ENCODE measurements at regions not wholly inside any gene's neighbourhood (a gene's known extent, or its start where the extent isn't known, plus 50 kb on each side); places are given as distances from the start of the nearest gene placed in this dataset.
"Not testable (repeated sequence)": the region's sequence is repeated elsewhere in the genome, so short reads cannot be mapped to it uniquely, and the experiment has no call there.

DNA sequence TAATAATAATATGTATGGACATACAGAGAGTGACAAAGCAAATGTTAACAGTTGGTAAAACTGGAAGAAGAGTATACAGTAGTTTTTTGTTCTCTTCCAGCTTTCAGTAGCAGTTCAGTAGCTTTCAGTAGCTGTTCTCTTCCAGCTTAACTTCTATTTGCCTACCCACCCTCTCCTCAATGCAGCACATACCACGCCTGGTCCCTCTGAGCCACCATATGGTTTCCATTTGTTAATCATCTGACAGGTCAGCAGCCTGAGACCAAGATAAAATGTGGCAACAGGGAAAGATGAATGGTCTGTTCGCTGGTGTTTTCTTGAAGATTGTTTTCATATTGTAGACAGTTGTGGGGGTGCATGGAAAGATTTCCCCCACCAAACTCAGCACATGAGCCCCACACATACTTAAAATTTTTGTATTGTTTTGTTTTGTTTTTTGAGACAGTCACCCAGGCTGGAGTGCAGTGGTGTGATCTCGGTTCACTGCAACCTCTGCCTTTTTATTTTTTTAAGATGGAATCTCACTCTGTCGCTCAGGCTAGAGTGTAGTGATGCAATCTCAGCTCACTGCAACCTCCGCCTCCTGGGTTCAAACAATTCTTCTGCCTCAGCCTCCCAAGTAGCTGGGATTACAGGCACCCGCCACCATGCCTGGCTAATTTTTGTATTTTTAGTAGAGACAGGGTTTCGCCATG, 56.8 kb downstream of the ATP6V0E2 start:
- not testable (repeated sequence) for H3K4me1 ChIP-seq (ENCODE audit: control insufficient read depth, insufficient read depth, low read length)
- peak; percentile 71 to 89 for ATAC-seq

DNA sequence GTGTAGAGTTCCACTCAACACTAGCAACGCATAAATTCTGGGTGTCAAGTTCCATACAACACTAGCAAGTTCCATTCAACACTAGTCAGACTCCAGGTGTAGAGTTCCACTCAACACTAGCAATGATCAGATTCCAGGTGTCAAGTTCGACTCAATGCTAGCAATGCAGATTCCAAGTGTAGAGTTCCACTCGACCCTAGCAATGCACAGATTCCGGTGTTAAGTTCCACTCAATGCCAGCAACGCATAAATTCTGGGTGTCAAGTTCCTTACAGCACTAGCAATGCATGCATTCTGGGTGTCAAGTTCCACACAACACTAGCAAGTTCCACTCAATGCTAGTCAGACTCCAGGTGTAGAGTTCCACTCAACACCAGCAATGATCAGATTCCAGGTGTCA, 60.0 kb downstream of the ATP6V0E2 start:
- intact Hi-C loops (cut with DNase I); DNase-seq; H3K4me3 ChIP-seq (ENCODE audit: low read length); H3K27me3 ChIP-seq (ENCODE audit: control insufficient read depth, insufficient read depth); H3K4me1 ChIP-seq (ENCODE audit: control insufficient read depth, insufficient read depth, low read length); H3K9me3 ChIP-seq (ENCODE audit: control insufficient read depth, low read length); H3K27ac ChIP-seq (ENCODE audit: low read length); ATAC-seq: not testable (repeated sequence)
- 68% methylated on average over 5 of the region's 5 CpGs for WGBS

More for the DNA sequence above, 56.8 kb downstream of the ATP6V0E2 start:
- intact Hi-C loops (cut with DNase I); H3K9me3 ChIP-seq (ENCODE audit: control insufficient read depth, low read length); H3K4me3 ChIP-seq (ENCODE audit: low read length); DNase-seq; H3K27me3 ChIP-seq (ENCODE audit: control insufficient read depth, insufficient read depth); H3K27ac ChIP-seq (ENCODE audit: low read length): not testable (repeated sequence)
- WGBS, result 40% methylated on average over 5 of the region's 7 CpGs

DNA sequence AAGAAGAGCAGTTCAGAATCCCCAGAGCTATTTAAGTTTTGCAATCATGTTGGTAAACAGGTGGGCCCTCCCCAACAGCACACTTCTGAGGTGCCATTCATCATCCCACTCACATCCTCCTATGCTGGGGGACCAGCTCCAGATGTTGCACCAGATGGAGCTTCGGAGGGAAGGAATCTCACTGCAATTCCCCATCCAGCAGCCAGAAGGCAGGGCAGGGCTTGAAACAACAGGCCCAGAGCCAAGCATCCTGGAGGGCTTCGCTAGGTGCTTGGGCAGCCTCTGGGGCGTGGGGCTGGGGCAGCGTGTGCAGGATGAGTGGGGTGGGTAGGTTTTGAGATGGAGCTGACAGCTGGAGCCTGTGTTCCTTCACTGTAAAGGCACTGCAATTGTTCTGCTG, 73.6 kb downstream of the ATP6V0E2 start:
- intact Hi-C loops (cut with DNase I); ATAC-seq; H3K4me3 ChIP-seq (ENCODE audit: low read length); H3K27ac ChIP-seq (ENCODE audit: low read length); H3K4me1 ChIP-seq (ENCODE audit: control insufficient read depth, insufficient read depth, low read length); H3K9me3 ChIP-seq (ENCODE audit: control insufficient read depth, low read length); DNase-seq; H3K27me3 ChIP-seq (ENCODE audit: control insufficient read depth, insufficient read depth): not testable (repeated sequence)
- WGBS, result no CpG with 5 or more reads among the region's 4 CpGs

DNA sequence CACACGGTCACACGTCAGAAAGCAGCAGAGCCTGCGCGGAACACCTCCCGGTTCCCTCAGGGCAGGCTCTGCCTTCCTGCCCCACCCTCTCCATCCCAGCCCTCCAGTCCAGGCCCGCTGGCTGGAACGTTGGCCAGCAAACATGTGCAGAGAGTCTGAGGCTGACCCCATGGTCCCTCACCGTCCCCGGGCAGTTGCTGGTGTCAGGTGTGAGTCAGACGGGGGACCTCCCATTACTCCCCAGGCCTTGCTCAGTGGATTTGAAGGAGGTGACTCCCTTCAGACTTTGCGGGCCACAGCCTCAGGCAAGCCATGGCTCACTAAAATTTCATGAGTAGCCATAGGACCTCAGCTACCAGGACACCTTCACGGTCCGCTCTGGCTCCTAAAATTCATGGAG, 74.7 kb downstream of the ATP6V0E2 start:
- H3K27ac ChIP-seq (ENCODE audit: low read length); DNase-seq; H3K4me1 ChIP-seq (ENCODE audit: control insufficient read depth, insufficient read depth, low read length); H3K9me3 ChIP-seq (ENCODE audit: control insufficient read depth, low read length); H3K4me3 ChIP-seq (ENCODE audit: low read length); intact Hi-C loops (cut with DNase I); H3K27me3 ChIP-seq (ENCODE audit: control insufficient read depth, insufficient read depth): not testable (repeated sequence)
- ATAC-seq, result peak; percentile 25 to 38
- 76% methylated on average over 10 of the region's 13 CpGs for WGBS

DNA sequence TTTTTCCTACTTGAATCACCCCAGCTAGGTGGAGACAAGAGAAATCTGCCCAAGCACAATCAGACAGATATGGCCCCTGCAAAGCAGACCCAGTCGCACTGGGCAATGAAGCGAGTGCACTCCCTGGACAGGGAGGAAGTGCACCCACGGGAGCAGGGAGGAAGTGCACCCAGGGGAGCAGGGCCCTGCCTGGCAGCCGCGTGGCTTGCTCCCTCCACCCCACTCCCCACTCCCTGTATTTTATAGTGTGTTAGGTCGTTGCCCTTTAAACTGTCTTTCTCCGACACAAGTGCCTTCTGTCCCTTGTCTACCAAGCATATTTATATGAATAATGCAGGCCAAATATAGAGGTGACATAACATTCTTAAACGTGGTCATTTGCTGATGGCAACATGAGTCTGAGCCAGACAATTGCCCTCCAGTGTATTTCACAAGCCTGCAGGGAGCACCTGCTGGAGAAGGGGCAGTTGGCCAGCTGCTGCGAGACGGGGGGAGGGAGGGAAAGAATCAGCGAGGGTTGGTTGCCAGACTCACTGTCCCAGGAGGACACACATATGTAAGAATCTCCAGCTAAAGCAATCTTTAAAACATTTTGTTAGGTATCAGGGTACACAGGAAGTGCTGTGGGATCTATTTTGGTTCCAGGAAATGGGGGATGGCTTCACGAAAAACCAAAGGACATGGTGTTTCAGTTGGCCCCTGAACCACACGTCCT, 76.3 kb downstream of the ATP6V0E2 start:
- H3K9me3 ChIP-seq (ENCODE audit: control insufficient read depth, low read length); H3K27me3 ChIP-seq (ENCODE audit: control insufficient read depth, insufficient read depth); H3K4me1 ChIP-seq (ENCODE audit: control insufficient read depth, insufficient read depth, low read length); DNase-seq; intact Hi-C loops (cut with DNase I); H3K4me3 ChIP-seq (ENCODE audit: low read length); H3K27ac ChIP-seq (ENCODE audit: low read length): not testable (repeated sequence)
- WGBS, result 33% methylated on average over 8 of the region's 13 CpGs
- peak; percentile 23 to 56 for ATAC-seq

DNA sequence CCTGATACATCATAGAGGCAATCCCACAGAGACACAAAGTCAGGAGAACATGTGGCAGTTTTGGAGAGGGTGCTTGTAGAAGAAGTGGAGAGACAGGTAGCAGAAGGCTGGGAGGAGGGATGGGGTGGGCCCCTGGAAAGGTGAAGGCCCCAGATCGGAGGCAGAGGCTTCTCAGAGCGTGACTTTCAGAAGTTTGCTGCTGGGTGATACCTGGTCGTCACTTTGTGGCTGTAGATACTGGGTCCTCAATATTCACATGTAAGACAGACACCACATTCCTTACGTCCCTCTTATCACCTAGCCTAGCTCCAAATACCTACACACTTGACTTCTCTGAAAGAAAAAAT, 76.8 kb downstream of the ATP6V0E2 start:
- not testable (repeated sequence) for ATAC-seq

DNA sequence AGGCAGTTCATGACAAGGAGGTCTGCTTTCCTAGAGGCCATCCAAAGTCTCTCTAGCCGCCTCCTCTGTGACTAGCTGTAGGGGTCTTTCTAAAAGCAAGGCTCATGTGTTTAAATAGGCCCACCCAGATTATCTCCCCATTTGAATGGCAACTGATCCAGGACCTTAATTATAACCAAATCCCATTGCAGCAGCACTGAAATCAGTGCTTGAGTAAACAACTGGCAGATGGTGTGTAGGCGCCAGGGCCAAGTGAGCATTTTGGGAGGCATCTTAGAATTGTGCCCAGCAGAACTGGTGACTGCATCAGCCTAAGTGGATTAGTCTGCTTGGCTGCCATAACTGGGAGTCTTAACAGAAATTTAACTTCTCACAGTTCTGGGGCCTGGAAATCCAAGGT, 77.8 kb downstream of the ATP6V0E2 start:
- H3K4me3 ChIP-seq (ENCODE audit: low read length); DNase-seq; ATAC-seq; H3K9me3 ChIP-seq (ENCODE audit: control insufficient read depth, low read length); intact Hi-C loops (cut with DNase I); H3K27ac ChIP-seq (ENCODE audit: low read length); H3K27me3 ChIP-seq (ENCODE audit: control insufficient read depth, insufficient read depth); H3K4me1 ChIP-seq (ENCODE audit: control insufficient read depth, insufficient read depth, low read length): not testable (repeated sequence)
- over 99% methylated on average over 2 of the region's 2 CpGs for WGBS

More for the DNA sequence above, 76.8 kb downstream of the ATP6V0E2 start:
- H3K27me3 ChIP-seq (ENCODE audit: control insufficient read depth, insufficient read depth); intact Hi-C loops (cut with DNase I); H3K4me3 ChIP-seq (ENCODE audit: low read length); H3K27ac ChIP-seq (ENCODE audit: low read length); H3K4me1 ChIP-seq (ENCODE audit: control insufficient read depth, insufficient read depth, low read length); DNase-seq; H3K9me3 ChIP-seq (ENCODE audit: control insufficient read depth, low read length): not testable (repeated sequence)
- no CpG with 5 or more reads among the region's 4 CpGs for WGBS

DNA sequence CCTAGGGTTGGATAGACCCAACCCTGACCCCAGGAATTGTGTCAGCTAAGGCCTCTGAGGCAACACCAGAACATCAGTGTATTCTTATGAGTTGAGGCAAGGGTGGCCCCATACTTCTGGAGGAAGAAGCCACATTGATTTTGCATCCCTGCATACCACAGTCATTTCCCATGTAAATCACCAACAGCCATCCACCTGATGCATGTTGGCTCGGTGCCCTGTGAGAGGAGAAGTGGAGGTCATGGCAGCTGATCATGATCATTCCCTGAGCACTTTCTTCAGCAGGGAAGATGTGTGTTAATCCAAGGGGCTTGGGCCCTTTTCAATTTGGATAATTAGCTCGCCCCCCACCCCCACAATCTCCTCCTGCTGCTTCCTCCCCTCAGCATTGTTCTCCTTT, 85.1 kb downstream of the ATP6V0E2 start:
- DNase-seq; ATAC-seq; H3K9me3 ChIP-seq (ENCODE audit: control insufficient read depth, low read length); H3K4me1 ChIP-seq (ENCODE audit: control insufficient read depth, insufficient read depth, low read length); intact Hi-C loops (cut with DNase I); H3K27ac ChIP-seq (ENCODE audit: low read length); H3K4me3 ChIP-seq (ENCODE audit: low read length); H3K27me3 ChIP-seq (ENCODE audit: control insufficient read depth, insufficient read depth): not testable (repeated sequence)
- WGBS, result 52% methylated on average over 2 of the region's 2 CpGs

DNA sequence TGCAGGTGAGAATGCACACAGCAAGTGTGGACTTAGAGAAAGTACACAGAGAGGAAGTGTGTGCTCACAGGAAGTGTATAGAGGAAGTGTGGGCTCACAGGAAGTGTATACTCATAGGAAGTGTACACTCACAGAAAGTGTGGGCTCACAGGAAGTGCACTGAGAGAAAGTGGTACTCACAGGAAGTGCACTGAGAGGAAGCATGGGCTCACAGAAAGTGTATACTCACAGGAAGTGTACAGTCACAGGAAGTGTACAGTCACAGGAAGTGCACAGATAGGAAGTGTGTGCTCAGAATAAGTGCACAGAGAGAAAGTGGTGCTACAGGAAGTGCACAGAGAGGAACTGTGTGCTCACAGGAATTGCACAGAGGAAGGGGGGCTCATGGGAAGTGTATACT, 87.1 kb downstream of the ATP6V0E2 start:
- ATAC-seq; H3K4me1 ChIP-seq (ENCODE audit: control insufficient read depth, insufficient read depth, low read length); DNase-seq; H3K4me3 ChIP-seq (ENCODE audit: low read length); intact Hi-C loops (cut with DNase I); H3K27me3 ChIP-seq (ENCODE audit: control insufficient read depth, insufficient read depth); H3K27ac ChIP-seq (ENCODE audit: low read length); H3K9me3 ChIP-seq (ENCODE audit: control insufficient read depth, low read length): not testable (repeated sequence)

DNA sequence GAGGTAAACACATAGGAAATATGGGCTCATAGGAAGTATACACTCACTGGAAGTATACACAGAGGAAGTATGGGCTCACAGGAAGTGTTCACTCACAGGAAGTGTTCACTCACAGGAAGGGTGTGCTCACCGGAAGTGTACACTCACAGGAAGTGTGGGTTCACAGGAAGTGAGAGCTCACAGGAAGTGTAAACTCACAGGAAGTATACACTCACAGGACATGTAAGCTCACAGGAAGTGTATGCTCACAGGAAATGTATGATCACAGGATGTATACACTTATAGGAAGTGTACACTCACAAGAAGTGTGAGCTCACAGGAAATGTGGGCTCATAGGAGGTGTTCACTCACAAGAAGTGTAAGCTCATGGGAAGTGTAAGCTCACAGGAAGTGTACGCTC, 88.1 kb downstream of the ATP6V0E2 start:
- H3K4me3 ChIP-seq (ENCODE audit: low read length); H3K27ac ChIP-seq (ENCODE audit: low read length); H3K4me1 ChIP-seq (ENCODE audit: control insufficient read depth, insufficient read depth, low read length); H3K9me3 ChIP-seq (ENCODE audit: control insufficient read depth, low read length); ATAC-seq; intact Hi-C loops (cut with DNase I); DNase-seq; H3K27me3 ChIP-seq (ENCODE audit: control insufficient read depth, insufficient read depth): not testable (repeated sequence)
- 75% methylated on average over 2 of the region's 2 CpGs for WGBS

DNA sequence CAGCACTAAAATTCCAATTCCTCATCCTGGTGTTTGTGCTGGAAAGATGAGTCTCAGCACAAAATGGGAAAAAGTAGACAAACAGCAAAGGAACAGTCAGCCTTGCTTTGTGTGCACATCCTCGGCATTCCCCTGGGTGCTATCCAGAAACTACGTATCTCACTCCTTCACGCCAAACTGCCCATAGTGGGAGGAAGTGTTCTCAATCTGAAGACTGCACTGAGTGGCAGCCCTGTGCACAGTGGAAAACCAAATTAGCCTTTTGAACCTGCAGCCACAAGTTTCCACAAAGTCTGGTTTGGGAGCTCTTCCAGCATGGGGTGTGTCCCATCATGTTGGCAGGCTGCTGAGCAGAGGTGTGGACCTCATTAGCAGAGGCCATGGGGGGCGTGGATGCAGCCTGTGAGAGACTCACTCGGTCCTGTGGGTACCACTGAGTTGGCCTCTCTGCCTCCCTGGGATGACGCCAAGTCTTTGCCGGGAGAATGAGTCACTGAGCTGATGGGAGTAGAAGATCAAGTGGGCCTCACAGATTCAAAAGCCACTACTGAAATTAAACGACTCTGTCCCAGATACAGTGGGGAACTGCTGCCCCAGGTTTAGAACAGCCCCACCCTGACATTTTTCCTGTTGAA, 89.0 kb downstream of the ATP6V0E2 start:
- H3K4me3 ChIP-seq (ENCODE audit: low read length); intact Hi-C loops (cut with DNase I); H3K9me3 ChIP-seq (ENCODE audit: control insufficient read depth, low read length); H3K27me3 ChIP-seq (ENCODE audit: control insufficient read depth, insufficient read depth); H3K27ac ChIP-seq (ENCODE audit: low read length); H3K4me1 ChIP-seq (ENCODE audit: control insufficient read depth, insufficient read depth, low read length): not testable (repeated sequence)
- WGBS, result 42% methylated on average over 8 of the region's 8 CpGs
- DNase-seq (peak; percentile 33 to 64 (median 49)), ATAC-seq (peak; percentile 77 to 89)
